Ishikawa (cell line): ENCODE measurements at regions not wholly inside any gene's neighbourhood (a gene's known extent, or its start where the extent isn't known, plus 50 kb on each side); places are given as distances from the start of the nearest gene placed in this dataset.

ENCODE experiments used
- CEBPB ChIP-seq: IDR thresholded peaks from 2 replicates; pipeline ENCODE4 v1.6.1; 2012
- CREB1 ChIP-seq: IDR thresholded peaks from 2 replicates; pipeline ENCODE4 v1.6.1; 2012; ENCODE audit warnings: low read depth
- EGR1 ChIP-seq: IDR thresholded peaks from 2 replicates; pipeline ENCODE4 v1.6.1; 2012
- EP300 ChIP-seq: IDR thresholded peaks from 2 replicates; pipeline ENCODE4 v1.6.1; 2012; ENCODE audit warnings: borderline replicate concordance
- FOXM1 ChIP-seq: IDR thresholded peaks from 2 replicates; pipeline ENCODE4 v1.6.1; 2012; ENCODE audit warnings: low read depth, borderline replicate concordance
- NFIC ChIP-seq: IDR thresholded peaks from 2 replicates; pipeline ENCODE4 v1.6.1; 2012
- RAD21 ChIP-seq: IDR thresholded peaks from 2 replicates; pipeline ENCODE4 v1.6.1; 2012; ENCODE audit warnings: low read depth
- TAF1 ChIP-seq: IDR thresholded peaks from 2 replicates; pipeline ENCODE4 v1.6.1; 2012; ENCODE audit warnings: low read depth, mild to moderate bottlenecking
- TCF12 ChIP-seq: IDR thresholded peaks from 2 replicates; pipeline ENCODE4 v1.6.1; 2012; ENCODE audit warnings: low read depth
- TEAD4 ChIP-seq: IDR thresholded peaks from 2 replicates; pipeline ENCODE4 v1.6.1; 2012
- YY1 ChIP-seq: IDR thresholded peaks from 2 replicates; pipeline ENCODE4 v1.6.1; 2012; ENCODE audit warnings: low read depth
- TF ChIP-seq, protein P1 (sequence below): IDR thresholded peaks from 2 replicates; pipeline ENCODE4 v1.6.1; 2012; ENCODE audit warnings: low read depth, mild to moderate bottlenecking
- TF ChIP-seq, protein P2 (sequence below): IDR thresholded peaks from 2 replicates; pipeline ENCODE4 v1.6.1; 2012
- TF ChIP-seq, protein P3 (sequence below): IDR thresholded peaks from 2 replicates; pipeline ENCODE4 v1.6.1; 2012

DNA sequence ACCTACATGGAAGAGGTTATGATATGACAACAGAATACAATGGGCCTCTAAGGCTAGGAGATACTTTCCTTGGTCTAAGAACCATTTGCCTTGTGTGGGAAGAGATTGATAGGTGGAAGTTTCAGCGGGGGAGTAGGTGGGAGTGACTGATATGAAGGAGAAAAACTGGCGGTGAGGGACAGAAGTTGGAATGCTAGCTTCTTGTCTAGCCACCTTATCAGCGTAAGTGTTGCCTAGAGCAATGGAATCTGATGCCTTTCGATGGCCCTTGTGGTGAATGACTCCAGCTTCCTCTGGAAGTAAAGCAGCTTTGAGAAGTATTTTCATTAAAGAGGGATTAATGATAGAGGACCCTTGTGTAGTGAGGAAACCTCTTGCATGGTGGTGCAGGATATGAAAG is 121.3 kb upstream of the GULP1 start:
- TF ChIP-seq, protein P1, sequence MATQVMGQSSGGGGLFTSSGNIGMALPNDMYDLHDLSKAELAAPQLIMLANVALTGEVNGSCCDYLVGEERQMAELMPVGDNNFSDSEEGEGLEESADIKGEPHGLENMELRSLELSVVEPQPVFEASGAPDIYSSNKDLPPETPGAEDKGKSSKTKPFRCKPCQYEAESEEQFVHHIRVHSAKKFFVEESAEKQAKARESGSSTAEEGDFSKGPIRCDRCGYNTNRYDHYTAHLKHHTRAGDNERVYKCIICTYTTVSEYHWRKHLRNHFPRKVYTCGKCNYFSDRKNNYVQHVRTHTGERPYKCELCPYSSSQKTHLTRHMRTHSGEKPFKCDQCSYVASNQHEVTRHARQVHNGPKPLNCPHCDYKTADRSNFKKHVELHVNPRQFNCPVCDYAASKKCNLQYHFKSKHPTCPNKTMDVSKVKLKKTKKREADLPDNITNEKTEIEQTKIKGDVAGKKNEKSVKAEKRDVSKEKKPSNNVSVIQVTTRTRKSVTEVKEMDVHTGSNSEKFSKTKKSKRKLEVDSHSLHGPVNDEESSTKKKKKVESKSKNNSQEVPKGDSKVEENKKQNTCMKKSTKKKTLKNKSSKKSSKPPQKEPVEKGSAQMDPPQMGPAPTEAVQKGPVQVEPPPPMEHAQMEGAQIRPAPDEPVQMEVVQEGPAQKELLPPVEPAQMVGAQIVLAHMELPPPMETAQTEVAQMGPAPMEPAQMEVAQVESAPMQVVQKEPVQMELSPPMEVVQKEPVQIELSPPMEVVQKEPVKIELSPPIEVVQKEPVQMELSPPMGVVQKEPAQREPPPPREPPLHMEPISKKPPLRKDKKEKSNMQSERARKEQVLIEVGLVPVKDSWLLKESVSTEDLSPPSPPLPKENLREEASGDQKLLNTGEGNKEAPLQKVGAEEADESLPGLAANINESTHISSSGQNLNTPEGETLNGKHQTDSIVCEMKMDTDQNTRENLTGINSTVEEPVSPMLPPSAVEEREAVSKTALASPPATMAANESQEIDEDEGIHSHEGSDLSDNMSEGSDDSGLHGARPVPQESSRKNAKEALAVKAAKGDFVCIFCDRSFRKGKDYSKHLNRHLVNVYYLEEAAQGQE = no peak
- TF ChIP-seq, protein P2, sequence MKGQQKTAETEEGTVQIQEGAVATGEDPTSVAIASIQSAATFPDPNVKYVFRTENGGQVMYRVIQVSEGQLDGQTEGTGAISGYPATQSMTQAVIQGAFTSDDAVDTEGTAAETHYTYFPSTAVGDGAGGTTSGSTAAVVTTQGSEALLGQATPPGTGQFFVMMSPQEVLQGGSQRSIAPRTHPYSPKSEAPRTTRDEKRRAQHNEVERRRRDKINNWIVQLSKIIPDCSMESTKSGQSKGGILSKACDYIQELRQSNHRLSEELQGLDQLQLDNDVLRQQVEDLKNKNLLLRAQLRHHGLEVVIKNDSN = no peak
- TF ChIP-seq, protein P3, sequence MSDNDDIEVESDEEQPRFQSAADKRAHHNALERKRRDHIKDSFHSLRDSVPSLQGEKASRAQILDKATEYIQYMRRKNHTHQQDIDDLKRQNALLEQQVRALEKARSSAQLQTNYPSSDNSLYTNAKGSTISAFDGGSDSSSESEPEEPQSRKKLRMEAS = no peak
- TF ChIP-seq RAD21 (no peak), TAF1 (no peak), EP300 (no peak), TEAD4 (no peak), YY1 (no peak), NFIC (no peak), FOXM1 (no peak), CREB1 (no peak), CEBPB (no peak), TCF12 (no peak), EGR1 (no peak)
